ENCODE measurements at regions not wholly inside any gene's neighbourhood (a gene's known extent, or its start where the extent isn't known, plus 50 kb on each side); places are given as distances from the start of the nearest gene placed in this dataset.

GRCh38 chr9:7871977-7872730 is 72.6 kb upstream of the DMAC1 start:
- no peak for DNase-seq (ENCODE audit: low read depth)

GRCh38 chr9:7869340-7869739 is 69.8 kb upstream of the DMAC1 start:
- no peak for DNase-seq (ENCODE audit: low read depth)

GRCh38 chr9:7862170-7862569 is 62.6 kb upstream of the DMAC1 start:
- DNase-seq (ENCODE audit: low read depth), result no peak

GRCh38 chr9:7861086-7861485 is 61.5 kb upstream of the DMAC1 start:
- DNase-seq (ENCODE audit: low read depth), result no peak

GRCh38 chr9:7860335-7860709 is 60.7 kb upstream of the DMAC1 start:
- no peak for DNase-seq (ENCODE audit: low read depth)

GRCh38 chr9:7859701-7860334 is 60.2 kb upstream of the DMAC1 start:
- no peak for DNase-seq (ENCODE audit: low read depth)

- no peak for DNase-seq (ENCODE audit: low read depth)
Observed at GRCh38 chr9:7858166-7858565, 58.6 kb upstream of the DMAC1 start.

- DNase-seq (ENCODE audit: low read depth), result no peak
Observed at GRCh38 chr9:7854763-7855162, 55.2 kb upstream of the DMAC1 start.

Measured in CMK (cell line).